Stimulated activated naive CD4-positive, alpha-beta T cell treated with Interleukin-2 at 50 U/mL for 16 hours (primary cell): ENCODE measurements at regions not wholly inside any gene's neighbourhood (a gene's known extent, or its start where the extent isn't known, plus 50 kb on each side); places are given as distances from the start of the nearest gene placed in this dataset.

ENCODE experiments used
- DNase-seq: peaks from one replicate; lab custom pipeline; 2025; lab: John Stamatoyannopoulos, UW

DNA sequence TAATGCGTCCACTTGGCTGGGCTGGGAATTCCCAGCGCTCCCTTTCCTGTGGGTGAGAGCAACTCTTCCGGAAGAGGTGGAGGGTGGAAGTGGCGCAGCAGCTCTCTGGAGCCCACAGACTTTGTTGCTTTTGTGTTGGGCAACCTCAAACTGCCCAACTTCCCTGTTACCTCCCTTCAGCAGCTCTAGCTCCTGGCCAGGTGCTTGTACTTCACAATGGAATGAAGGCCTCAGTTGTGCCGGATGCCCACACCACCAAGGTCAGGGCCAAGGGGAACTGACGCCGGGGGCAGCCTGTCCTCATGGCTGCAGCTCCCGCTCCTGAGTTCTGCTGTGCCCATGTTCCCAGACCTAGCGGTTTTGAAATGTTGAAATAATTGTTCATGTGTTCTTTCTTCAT is 322.9 kb downstream of the GALR1 start:
- no peak for DNase-seq

DNA sequence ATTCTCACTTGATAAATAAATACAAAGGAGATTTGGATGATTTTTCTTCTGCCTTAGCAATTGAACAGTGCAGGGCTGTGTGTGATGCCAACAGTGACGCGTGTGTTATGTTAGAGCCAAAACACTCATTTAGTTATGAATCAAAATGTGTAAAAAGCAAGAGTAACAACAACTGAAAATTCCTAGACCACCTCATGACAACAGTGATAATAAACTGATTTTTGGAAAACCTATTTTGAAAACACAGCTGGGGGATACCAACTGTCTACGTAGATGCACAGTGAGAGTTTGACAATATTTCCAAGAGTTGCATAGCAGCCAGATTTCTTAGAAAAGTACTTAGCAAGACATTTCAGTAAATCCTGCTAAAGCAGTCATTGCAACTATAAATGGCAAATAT is 323.9 kb downstream of the GALR1 start:
- no peak for DNase-seq

DNA sequence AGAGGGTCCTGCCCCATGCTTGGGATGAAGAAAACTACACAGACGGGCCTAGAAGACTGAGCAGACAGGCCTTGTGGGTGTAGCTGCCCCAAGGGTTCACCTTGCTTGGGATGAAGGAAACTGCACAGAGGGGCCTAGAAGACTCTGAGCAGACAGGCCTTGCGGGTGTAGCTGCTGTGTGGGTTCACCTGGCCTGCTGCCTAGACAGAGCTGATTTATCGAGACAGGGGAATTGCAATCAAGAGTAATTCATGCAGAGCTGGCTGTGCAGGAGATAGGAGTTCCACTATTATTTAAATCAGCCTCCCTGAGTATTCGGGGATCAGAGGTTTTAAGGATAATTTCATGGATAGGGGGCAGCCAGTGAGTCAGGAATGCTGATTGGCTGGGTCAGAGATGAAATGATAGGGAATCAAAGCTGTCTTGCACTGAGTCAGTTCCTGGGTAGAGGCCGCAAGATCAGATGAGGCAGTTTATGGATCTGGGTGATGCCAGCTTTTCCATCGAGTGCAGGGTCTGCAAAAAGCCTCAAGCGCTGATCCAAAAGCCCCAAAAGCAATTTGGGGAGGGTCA is 341.4 kb downstream of the GALR1 start:
- DNase-seq, result no peak

GRCh38 chr18:77597726-77598125 is 348.1 kb downstream of the GALR1 start:
- no peak for DNase-seq

DNA sequence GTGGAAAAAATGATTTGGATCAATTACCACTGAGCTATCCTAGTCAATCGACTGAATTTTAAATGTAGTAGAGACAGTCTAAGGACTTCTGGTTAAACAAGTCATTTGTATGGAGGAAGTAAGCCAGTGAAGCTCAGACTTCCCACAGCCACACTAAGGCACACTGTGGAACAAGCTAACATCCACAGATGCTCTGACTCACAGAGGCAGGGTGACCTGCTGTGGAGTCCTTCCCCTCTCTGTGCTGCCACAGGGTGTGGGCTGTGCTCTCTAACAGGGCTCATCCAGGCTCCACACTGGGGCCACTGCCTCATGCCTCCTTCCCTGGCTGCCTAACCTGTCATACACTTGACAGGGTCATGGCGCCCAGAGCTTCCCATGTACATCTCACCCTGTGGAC is 351.0 kb downstream of the GALR1 start:
- no peak for DNase-seq

DNA sequence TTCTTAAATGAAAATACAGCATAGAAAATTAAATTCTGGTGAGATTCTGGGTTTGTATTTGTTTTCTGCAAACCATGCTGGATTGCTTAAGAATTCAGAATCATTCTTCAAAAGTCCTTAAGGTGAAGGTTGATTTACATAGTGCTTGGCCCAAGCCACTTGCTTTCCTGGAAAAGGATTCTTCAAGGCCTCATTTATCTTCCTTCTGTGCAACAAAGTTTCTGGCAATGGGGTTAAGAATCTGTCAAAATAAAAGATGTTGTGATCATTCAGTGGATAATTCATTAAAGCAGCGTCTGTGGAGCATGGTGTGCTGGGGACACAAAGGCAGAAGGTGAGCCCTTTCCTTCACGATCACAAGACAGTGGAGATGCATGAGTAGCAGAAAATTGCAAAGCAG is 351.9 kb downstream of the GALR1 start:
- DNase-seq, result no peak

- no peak for DNase-seq
Observed at GRCh38 chr18:77607087-77607486, 357.4 kb downstream of the GALR1 start.

DNA sequence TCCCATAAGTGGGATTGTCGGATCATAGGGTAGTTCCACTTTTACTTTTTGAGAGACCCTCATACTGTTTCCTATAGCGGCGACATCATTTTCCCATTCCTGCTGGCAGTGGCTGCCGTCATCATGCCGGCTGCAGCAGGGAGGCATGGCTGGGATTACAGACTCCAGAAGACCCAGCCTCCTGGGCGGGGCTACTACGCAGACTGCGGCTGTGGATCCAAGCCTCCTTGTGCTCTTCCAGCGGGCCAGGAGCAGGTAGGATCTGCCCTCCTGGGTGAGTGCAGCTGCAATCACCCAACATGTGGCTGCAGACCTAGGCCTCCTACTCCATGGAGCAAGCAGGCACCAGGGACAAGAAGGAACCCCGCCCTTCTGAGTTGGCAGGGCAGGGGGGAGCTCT is 359.2 kb downstream of the GALR1 start:
- DNase-seq, result no peak

- DNase-seq, result no peak
Observed at GRCh38 chr18:77617694-77618093, 368.0 kb downstream of the GALR1 start.

- DNase-seq, result no peak
Observed at GRCh38 chr18:77619525-77619924, 369.9 kb downstream of the GALR1 start.

DNA sequence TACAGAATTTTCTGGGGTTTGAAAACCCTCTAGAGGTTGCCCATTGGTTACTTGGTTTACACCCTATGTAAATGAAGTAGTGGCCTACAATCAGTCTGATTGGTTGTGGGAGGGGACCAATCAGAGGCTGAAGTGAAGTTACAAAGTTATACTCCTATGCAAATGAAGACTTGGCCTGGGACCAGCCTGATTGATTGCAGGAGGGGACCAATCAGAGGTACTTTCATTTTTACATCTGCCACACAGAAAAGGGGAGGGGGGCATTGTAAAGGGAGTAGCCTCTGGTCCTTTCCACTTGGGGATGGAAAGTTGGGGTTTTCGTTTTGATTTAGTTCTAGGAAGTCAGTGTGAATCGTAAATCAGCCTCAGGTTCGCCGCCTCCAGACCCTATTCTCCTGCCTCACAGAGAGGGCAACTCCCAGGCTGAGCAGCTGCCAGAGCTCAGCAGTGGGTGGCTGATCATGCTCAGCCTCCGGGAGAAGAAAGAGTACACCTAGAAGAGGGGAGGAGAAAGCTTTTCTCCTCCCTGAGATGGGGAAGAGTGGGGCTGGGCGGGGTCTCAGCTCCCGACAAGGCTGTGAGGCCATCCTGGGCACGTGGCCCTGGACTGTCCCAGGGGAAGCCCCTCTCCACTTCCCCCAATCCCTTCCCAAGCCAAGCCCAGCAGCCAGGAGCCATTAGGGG is 372.5 kb downstream of the GALR1 start:
- peak; percentile 9 for DNase-seq

- DNase-seq, result no peak
Observed at GRCh38 chr18:77632758-77633157, 383.1 kb downstream of the GALR1 start.

GRCh38 chr18:77634494-77634893 is 384.8 kb downstream of the GALR1 start:
- no peak for DNase-seq

GRCh38 chr18:77635451-77635850 is 385.8 kb downstream of the GALR1 start:
- no peak for DNase-seq

DNA sequence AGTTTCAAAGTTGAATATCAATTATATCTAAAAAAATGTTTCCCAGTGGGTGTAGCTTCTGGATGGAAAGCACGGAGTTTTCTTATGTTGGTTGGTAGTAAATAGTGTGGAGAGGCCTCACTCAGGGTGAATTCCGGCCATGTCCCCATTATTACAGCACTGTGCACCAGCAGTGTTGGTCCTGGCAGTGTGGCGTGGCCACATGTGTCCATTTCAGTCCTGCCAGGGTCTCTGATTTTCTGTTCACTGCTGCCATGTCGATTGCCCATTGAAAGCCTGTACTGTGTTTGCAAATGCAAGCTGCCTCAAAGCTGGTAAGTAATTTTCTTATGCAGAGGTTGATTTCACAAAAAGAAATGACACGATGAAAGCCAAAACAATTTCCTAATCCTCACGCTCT is 386.2 kb downstream of the GALR1 start:
- DNase-seq, result no peak

- no peak for DNase-seq
Observed at GRCh38 chr18:77645170-77645872, 395.7 kb downstream of the GALR1 start.

GRCh38 chr18:77647472-77647871 is 397.8 kb downstream of the GALR1 start:
- no peak for DNase-seq

- no peak for DNase-seq
Observed at GRCh38 chr18:77648411-77648810, 398.8 kb downstream of the GALR1 start.

- peak; percentile 38 for DNase-seq
Observed at GRCh38 chr18:77650799-77651385, 401.2 kb downstream of the GALR1 start.

- no peak for DNase-seq
Observed at GRCh38 chr18:77651441-77651840, 401.8 kb downstream of the GALR1 start.

GRCh38 chr18:77653792-77654191 is 404.1 kb downstream of the GALR1 start:
- no peak for DNase-seq

- no peak for DNase-seq
Observed at GRCh38 chr18:77654302-77654701, 404.7 kb downstream of the GALR1 start.

- DNase-seq, result no peak
Observed at GRCh38 chr18:77657651-77658298, 408.1 kb downstream of the GALR1 start.
